ENCODE measurements at regions not wholly inside any gene's neighbourhood (a gene's known extent, or its start where the extent isn't known, plus 50 kb on each side); places are given as distances from the start of the nearest gene placed in this dataset.

GRCh38 chr18:67586101-67586500, 69.6 kb upstream of the DSEL start:
- WGBS = 79% methylated on average over 2 of the region's 2 CpGs
- no peak for TF ChIP-seq NR2F2 (IDR thresholded peaks at IDR 0.05)
- TF ChIP-seq FOXA1 (IDR thresholded peaks at IDR 0.05) = no peak
- TF ChIP-seq RAD21 (IDR thresholded peaks at IDR 0.05) = no peak
- no peak for TF ChIP-seq ZBTB33 (IDR thresholded peaks at IDR 0.05)
- TF ChIP-seq HNF4G (IDR thresholded peaks at IDR 0.05) = no peak
- no peak for TF ChIP-seq ATF3 (IDR thresholded peaks at IDR 0.05)
- TF ChIP-seq FOXA2 (IDR thresholded peaks at IDR 0.05) = no peak
- TF ChIP-seq YY1 (IDR thresholded peaks at IDR 0.05) = no peak
- TF ChIP-seq RXRA (IDR thresholded peaks at IDR 0.05) = no peak
- no peak for TF ChIP-seq SP1 (IDR thresholded peaks at IDR 0.05)
- TF ChIP-seq GABPA (IDR thresholded peaks at IDR 0.05 in 1 of 2, conservative IDR thresholded peaks at IDR 0.05 in 1 of 2) = no peak
- TF ChIP-seq MAX (IDR thresholded peaks at IDR 0.05) = no peak
- no peak for TF ChIP-seq TAF1 (conservative IDR thresholded peaks at IDR 0.05)
- no peak for TF ChIP-seq JUND (IDR thresholded peaks at IDR 0.05)
- no peak for TF ChIP-seq HNF4A (conservative IDR thresholded peaks at IDR 0.05)
- TF ChIP-seq CTCF (IDR thresholded peaks at IDR 0.05; ENCODE audit: low read depth, low read length, missing input control) = no peak
- TF ChIP-seq REST (IDR thresholded peaks at IDR 0.05) = no peak
- TF ChIP-seq EGR1 (IDR thresholded peaks at IDR 0.05; ENCODE audit: low read depth in 2 of 2) = no peak

More at GRCh38 chr18:67586101-67586500, 69.6 kb upstream of the DSEL start:
- no peak for DNase-seq (ENCODE audit: low spot score)
- Histone ChIP-seq H3K4me3 (ENCODE audit: low read depth in 1 of 3, low read length in 3 of 3) (no peak overlapping the region), H3K36me3 (ENCODE audit: control insufficient read depth in 4 of 4, insufficient read depth in 3 of 4, low read depth in 1 of 4, low read length in 3 of 4) (no peaks in the 10 kb centered on the region), H3K9me3 (ENCODE audit: control insufficient read depth in 4 of 4, low read length in 3 of 4) (no peaks in the 10 kb centered on the region), H3K4me1 (ENCODE audit: control insufficient read depth in 4 of 4, insufficient read depth in 4 of 4, low read length in 3 of 4) (peaks cover 0 to 1% (median 0%) of the 10 kb centered on the region in 4 donors), H3K9ac (ENCODE audit: low read depth in 1 of 2, low read length in 2 of 2) (no peak overlapping the region), H3K27ac (ENCODE audit: low read depth in 1 of 2, low read length in 2 of 2) (no peak overlapping the region), H3K27me3 (ENCODE audit: control insufficient read depth in 4 of 4, insufficient read depth in 4 of 4, low read length in 3 of 4) (no peaks in the 10 kb centered on the region)

Data from liver (tissue), 8 donors.